Dedifferentiated amniotic fluid mesenchymal stem cell (primary cell): ENCODE measurements at regions not wholly inside any gene's neighbourhood (a gene's known extent, or its start where the extent isn't known, plus 50 kb on each side); places are given as distances from the start of the nearest gene placed in this dataset.
"Not testable (repeated sequence)": the region's sequence is repeated elsewhere in the genome, so short reads cannot be mapped to it uniquely, and the experiment has no call there.

Source experiments
- DNase-seq: peaks from one replicate; pipeline ENCODE4 v3.0.0-alpha.2; 2016; ENCODE audit errors: extremely low spot score

- no peak for DNase-seq
Measured at GRCh38 chr4:101730291-101731117, 60.0 kb upstream of the BANK1 start.

DNA sequence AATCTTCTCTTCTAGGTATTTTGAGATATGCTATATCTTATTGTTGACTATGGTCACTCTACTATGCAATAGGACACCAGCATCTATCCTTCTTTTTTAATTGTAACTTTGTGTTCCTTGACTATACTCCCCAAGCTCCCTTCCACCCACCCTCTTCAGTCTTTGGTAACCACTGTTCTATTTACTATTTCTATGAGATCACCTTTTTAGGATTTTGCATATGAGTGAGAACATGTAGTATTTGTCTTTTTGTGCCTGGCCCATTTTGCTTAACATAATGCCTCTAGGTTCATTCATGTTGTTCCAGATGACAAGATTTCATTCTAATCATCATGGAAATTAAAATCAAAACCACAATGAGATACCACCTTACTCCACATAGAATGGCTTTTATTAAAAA, 63.3 kb upstream of the BANK1 start:
- no peak for DNase-seq

- no peak for DNase-seq
Measured at GRCh38 chr4:101724093-101724492, 66.4 kb upstream of the BANK1 start.

DNA sequence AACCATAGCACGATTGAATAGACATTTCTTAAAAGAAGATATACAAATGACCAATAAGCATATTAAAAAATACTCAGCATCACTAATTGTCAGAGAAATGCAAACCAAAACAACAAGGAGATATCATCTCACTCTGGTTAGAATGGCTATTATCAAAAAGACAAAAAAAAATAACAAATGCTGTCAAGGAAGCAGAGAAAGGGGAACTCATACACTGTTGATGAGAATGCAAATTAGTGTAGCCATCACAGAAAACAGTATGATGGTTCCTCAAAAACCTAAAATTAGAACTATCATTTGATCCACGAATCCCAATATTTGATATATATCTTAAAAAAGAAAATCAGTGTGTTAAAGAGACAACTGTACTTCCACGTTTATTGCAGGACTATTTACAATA, 71.7 kb upstream of the BANK1 start:
- DNase-seq, result no peak

DNA sequence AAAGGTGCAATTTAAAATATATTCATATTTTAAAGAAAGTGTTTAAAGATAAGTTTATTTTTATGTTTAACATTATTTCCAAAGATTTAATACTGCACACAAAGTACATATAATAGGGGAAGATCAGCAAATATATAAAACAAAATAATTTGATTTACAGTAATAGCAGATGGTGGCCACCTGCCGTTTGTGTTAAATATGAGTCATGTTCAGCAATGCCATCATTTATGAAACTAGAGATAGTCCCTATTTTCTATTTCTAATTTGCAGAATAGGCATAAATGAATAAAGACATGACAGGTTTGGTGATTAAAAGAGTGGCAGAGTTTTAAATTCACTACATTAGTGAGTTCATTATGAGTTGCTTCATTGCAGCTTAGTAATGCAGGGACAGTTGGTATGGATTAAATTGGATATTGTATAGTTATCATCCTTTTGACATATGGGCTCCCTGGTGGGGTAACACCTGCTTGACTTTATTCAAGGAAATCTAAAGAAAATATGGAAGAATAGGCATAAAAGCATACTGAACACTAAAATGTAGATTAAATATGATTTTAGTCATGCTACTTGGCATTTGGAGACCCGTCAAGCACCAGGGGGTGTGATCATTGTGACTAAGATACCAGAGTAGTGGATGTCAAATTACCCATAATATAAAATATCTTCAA, 78.8 kb upstream of the BANK1 start:
- no peak for DNase-seq

GRCh38 chr4:101710806-101711205, 79.7 kb upstream of the BANK1 start:
- no peak for DNase-seq

- DNase-seq, result no peak
Measured at GRCh38 chr4:101708293-101709039, 82.1 kb upstream of the BANK1 start.

DNA sequence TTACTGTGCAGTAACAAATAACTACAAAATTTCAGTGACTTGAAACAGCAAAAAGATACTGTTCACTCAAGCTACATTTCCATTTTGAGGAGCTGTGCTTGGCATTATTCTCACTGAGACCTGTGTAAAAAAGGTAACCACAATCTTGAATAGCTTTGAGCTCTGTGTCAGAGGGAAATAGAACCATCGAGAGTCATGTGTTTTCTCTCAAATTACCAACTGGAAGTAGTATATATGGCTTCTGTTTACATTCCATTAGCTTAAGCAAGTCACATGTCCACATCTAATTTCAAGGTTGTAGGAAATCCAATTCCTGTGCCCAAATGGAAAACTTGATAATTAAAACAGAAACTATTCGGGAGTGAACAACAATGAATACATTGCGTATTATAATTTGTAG, 82.9 kb upstream of the BANK1 start:
- DNase-seq, result no peak

- DNase-seq, result no peak
Measured at GRCh38 chr4:101706535-101707057, 83.9 kb upstream of the BANK1 start.

- no peak for DNase-seq
Measured at GRCh38 chr4:101701551-101701950, 89.0 kb upstream of the BANK1 start.

DNA sequence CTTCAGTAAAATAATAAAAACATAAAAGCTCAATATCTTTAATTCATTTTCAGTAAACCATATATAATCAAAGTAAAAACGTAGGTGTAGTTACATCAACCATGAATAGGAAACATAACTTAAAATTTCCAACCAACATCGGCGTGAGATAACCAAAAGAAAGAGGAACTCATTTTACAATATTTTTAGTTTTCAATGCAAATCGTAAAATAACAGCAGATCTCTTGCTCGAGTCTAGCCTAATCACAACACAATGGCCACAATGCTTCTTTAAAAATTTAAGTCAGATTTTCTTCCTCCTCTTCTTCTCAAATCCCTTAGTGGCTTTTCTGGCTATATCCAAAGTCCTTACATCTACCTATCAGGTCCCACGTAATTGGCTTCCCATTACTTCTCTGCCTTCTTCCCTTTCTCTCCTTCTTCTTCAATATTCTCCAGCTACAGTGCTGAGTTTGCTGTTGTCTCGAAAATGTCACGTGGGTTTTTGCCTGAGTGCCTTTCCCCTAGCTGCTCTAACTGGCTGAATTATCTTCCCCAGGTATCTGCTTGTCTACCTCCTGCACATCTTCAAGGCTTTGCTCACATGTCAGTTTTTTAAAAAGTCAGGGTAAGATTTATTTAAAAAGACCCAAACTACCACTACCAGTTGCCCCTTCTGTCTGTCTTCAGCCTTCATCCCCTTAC, 90.9 kb upstream of the BANK1 start:
- no peak for DNase-seq

DNA sequence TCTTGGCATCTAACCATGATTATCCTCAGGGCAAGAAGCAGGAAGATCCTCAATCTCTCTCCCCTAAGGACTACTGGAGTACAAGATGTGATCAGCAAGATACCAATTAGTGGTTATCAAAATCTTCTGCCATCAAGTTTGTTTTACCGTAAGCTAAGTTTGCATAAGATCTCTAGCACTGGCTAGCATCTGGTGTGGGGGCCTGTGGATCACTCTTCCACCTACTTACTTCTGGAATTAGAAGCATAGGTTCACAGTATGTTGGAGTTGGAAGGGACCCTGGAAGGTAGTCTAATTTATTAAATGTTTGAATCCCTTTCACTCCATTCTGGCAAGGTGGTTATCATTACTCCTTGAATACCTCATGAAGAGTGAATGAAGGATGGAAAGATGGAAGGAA, 93.3 kb upstream of the BANK1 start:
- no peak for DNase-seq

GRCh38 chr4:101696276-101697010, 94.1 kb upstream of the BANK1 start:
- DNase-seq, result peak; percentile 24

DNA sequence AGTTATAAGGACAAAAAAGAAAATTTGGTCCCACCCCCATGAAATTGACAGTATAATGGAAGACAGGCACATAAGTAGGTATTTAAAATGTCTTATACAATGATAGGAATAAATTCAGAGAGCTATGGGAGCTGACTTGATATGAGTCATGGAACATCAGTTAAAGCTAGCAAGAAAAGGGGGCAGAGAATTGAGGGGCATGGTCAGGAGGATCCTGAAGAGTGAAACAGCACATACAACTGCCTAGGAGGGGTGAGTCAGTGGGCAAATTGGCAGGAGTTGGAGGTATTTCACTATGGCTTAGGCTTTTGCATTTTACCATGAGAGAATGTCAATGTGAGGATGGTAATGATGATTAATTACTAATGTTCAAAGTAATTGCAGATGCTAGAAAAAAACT, 95.4 kb upstream of the BANK1 start:
- DNase-seq, result no peak

GRCh38 chr4:101694403-101694802, 96.1 kb upstream of the BANK1 start:
- not testable (repeated sequence) for DNase-seq

- no peak for DNase-seq
Measured at GRCh38 chr4:101693842-101694398, 96.6 kb upstream of the BANK1 start.

- no peak for DNase-seq
Measured at GRCh38 chr4:101689220-101689619, 101.3 kb upstream of the BANK1 start.

GRCh38 chr4:101685126-101685525, 105.4 kb upstream of the BANK1 start:
- no peak for DNase-seq

DNA sequence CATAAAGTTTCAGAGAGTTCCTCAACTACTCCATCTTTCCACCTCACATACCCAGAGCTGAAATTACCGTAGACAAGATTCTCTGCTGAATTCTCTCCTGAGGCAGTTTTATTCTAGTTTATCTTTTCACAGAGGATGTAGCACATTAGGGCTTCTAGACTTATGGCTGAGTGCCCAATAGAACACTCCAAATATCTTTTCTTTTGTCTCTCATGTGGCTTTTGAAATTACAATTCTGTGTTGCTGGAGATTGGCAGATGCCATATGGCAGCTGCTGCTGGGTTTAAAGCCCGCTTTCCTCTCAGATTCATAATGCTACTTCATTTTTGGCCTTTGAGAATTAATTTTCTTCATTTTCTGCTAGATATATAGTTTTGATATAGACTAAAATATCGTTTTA, 107.6 kb upstream of the BANK1 start:
- no peak for DNase-seq

DNA sequence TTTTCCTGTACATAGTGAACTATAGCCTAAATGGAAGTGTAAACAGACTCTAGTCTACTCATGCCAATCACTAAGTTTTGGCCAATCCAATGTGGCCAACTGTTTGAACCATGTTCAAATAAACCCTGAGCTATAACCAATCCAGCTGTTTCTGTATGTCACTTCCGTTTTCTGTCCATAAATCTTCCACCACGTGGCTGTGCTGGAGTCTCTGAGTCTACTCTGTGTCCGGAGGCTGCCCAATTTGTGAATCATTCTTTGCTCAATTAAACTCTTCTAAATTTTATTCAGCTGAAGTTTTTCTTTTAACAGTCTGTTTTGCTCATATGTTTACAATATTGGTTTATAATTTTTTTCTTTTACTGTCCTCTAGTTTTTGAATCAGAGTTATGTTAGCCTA, 112.3 kb upstream of the BANK1 start:
- no peak for DNase-seq

DNA sequence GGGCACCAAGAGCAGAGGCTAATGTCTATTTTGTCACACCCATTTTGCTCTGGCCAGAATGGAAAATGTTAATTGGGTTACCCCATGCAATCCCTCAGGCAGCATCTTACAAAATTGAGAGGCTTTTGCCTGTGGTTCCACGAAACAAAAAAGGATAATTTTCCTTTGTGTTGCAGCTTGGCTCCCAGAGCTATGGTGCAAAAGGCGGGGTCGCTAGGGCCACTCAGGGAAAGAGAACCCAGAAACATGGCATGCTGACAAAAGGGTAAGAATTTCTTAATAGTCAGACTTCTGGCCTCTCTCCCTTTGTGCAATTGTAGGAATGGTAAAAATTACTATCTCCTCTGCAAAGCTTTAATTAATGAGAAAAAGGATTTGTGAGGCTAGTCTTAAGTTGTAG, 119.6 kb upstream of the BANK1 start:
- DNase-seq, result no peak
